ENCODE measurements at regions not wholly inside any gene's neighbourhood (a gene's known extent, or its start where the extent isn't known, plus 50 kb on each side); places are given as distances from the start of the nearest gene placed in this dataset.
"Not testable (repeated sequence)": the region's sequence is repeated elsewhere in the genome, so short reads cannot be mapped to it uniquely, and the experiment has no call there.

DNA sequence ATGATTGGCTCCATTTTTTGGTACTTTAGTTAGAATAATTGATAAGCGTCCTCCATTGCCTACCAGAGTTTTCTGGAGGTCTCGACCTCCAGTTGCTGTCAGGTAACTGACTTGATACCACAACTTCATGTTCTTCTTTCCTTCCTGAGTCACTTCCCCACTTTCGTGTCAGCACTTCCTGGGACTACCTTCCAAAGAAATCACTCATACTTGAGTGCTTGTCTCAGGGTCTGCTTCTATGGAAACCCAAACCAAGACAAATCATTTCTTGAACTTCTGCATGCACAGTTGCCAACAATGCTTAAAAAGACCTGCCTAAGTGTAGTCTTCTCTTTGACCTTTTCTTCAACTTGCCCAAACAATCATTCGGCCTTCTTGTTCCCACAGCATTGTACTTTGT is 210.3 kb upstream of the ETAA1 start:
- no peak overlapping the region for H3K4me3 ChIP-seq (ENCODE audit: low read length)
- H3K9ac ChIP-seq (ENCODE audit: extremely low read depth, low read length, poor library complexity, severe bottlenecking): no peak overlapping the region
- no peaks in the 10 kb centered on the region for H3K27me3 ChIP-seq (ENCODE audit: control insufficient read depth, insufficient read depth, low read length, poor library complexity, severe bottlenecking)
- DNase-seq: no peak
- no peak overlapping the region for H3K27ac ChIP-seq (ENCODE audit: low read depth, low read length)
- no peak overlapping the region for H3K27ac Mint-ChIP-seq
- 90 to 96% methylated on average over 4 of the region's 4 CpGs for WGBS, 2 experiments (ENCODE audit: insufficient coverage in 1 of 2, insufficient read length in 1 of 2)
- no peaks in the 10 kb centered on the region for H3K9me3 ChIP-seq (ENCODE audit: control insufficient read depth, low read length)
- H3K36me3 ChIP-seq (ENCODE audit: control insufficient read depth, insufficient read depth, low read length): no peaks in the 10 kb centered on the region
- no peaks in the 10 kb centered on the region for H3K4me1 ChIP-seq (ENCODE audit: control insufficient read depth, insufficient read depth, low read length)
- H3K9me3 Mint-ChIP-seq: peaks cover 3% of the 10 kb centered on the region
- H3K27me3 Mint-ChIP-seq (ENCODE audit: insufficient read depth): no peaks in the 10 kb centered on the region
- H3K4me3 Mint-ChIP-seq: no peak overlapping the region
- TF ChIP-seq, protein P1, sequence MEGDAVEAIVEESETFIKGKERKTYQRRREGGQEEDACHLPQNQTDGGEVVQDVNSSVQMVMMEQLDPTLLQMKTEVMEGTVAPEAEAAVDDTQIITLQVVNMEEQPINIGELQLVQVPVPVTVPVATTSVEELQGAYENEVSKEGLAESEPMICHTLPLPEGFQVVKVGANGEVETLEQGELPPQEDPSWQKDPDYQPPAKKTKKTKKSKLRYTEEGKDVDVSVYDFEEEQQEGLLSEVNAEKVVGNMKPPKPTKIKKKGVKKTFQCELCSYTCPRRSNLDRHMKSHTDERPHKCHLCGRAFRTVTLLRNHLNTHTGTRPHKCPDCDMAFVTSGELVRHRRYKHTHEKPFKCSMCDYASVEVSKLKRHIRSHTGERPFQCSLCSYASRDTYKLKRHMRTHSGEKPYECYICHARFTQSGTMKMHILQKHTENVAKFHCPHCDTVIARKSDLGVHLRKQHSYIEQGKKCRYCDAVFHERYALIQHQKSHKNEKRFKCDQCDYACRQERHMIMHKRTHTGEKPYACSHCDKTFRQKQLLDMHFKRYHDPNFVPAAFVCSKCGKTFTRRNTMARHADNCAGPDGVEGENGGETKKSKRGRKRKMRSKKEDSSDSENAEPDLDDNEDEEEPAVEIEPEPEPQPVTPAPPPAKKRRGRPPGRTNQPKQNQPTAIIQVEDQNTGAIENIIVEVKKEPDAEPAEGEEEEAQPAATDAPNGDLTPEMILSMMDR (conservative IDR thresholded peaks at IDR 0.05): no peak
- no peaks in the 10 kb centered on the region for H3K4me1 Mint-ChIP-seq
- no peaks in the 10 kb centered on the region for H3K36me3 Mint-ChIP-seq (ENCODE audit: low read depth)

DNA sequence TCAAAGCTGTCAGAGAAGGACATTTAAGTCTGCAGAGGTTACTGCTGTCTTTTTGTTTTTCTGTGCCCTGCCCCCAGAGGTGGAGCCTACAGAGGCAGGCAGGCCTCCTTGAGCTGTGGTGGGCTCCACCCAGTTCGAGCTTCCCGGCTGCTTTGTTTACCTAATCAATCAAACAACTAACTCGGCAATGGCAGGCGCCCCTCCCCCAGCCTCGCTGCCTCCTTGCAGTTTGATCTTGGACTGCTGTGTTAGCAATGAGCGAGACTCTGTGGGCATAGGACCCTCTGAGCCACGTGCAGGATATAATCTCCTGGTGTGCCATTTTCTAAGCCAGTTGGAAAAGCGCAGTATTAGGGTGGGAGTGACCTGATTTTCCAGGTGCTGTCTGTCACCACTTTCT is 201.8 kb upstream of the ETAA1 start:
- not testable (repeated sequence) for H3K4me1 Mint-ChIP-seq; H3K27me3 Mint-ChIP-seq (ENCODE audit: insufficient read depth); H3K27me3 ChIP-seq (ENCODE audit: control insufficient read depth, insufficient read depth, low read length, poor library complexity, severe bottlenecking); H3K27ac Mint-ChIP-seq; H3K27ac ChIP-seq (ENCODE audit: low read depth, low read length); H3K4me3 Mint-ChIP-seq; DNase-seq; H3K9ac ChIP-seq (ENCODE audit: extremely low read depth, low read length, poor library complexity, severe bottlenecking); H3K4me1 ChIP-seq (ENCODE audit: control insufficient read depth, insufficient read depth, low read length); H3K36me3 ChIP-seq (ENCODE audit: control insufficient read depth, insufficient read depth, low read length); H3K4me3 ChIP-seq (ENCODE audit: low read length)
- peaks cover 11% of the 10 kb centered on the region for H3K9me3 ChIP-seq (ENCODE audit: control insufficient read depth, low read length)
- peaks cover 30% of the 10 kb centered on the region for H3K36me3 Mint-ChIP-seq (ENCODE audit: low read depth)
- peaks cover 29% of the 10 kb centered on the region for H3K9me3 Mint-ChIP-seq
- WGBS, 2 experiments (ENCODE audit: insufficient coverage in 1 of 2, insufficient read length in 1 of 2): 83 to 93% methylated on average over 6 to 8 of the region's 8 CpGs

DNA sequence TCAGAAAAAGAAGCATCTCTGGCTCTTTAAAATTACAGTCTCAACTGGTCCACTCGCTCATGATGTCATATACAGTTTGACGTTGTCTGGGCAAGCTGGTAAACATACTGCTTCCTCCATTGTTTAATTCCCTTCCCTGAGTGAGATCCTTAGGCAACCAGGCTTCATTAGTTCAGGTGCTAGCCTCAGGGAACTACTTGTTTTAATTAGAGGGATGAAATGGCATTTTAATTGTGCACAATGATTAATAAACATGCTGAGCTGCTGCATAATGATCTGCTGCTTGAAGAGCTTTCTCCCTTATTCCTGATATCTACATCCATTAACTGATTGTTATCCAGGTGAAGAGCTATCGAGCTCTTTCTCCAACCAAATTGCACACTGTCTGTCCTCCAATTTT is 195.6 kb upstream of the ETAA1 start:
- Histone ChIP-seq H3K27me3 (ENCODE audit: control insufficient read depth, insufficient read depth, low read length, poor library complexity, severe bottlenecking) (no peaks in the 10 kb centered on the region), H3K4me1 (ENCODE audit: control insufficient read depth, insufficient read depth, low read length) (no peaks in the 10 kb centered on the region), H3K9me3 (ENCODE audit: control insufficient read depth, low read length) (no peaks in the 10 kb centered on the region), H3K9ac (ENCODE audit: extremely low read depth, low read length, poor library complexity, severe bottlenecking) (no peak overlapping the region), H3K27ac (ENCODE audit: low read depth, low read length) (no peak overlapping the region), H3K36me3 (ENCODE audit: control insufficient read depth, insufficient read depth, low read length) (no peaks in the 10 kb centered on the region), H3K4me3 (ENCODE audit: low read length) (no peak overlapping the region)
- Mint-ChIP-seq H3K9me3 (peaks cover 7% of the 10 kb centered on the region), H3K4me3 (no peak overlapping the region), H3K27me3 (ENCODE audit: insufficient read depth) (no peaks in the 10 kb centered on the region), H3K27ac (no peak overlapping the region), H3K36me3 (ENCODE audit: low read depth) (peaks cover 7% of the 10 kb centered on the region), H3K4me1 (no peaks in the 10 kb centered on the region)
- DNase-seq: no peak
- TF ChIP-seq, protein P1 (conservative IDR thresholded peaks at IDR 0.05): no peak
- 88 to 100% methylated on average over 1 to 3 of the region's 3 CpGs for WGBS, 2 experiments (ENCODE audit: insufficient coverage in 1 of 2, insufficient read length in 1 of 2)

DNA sequence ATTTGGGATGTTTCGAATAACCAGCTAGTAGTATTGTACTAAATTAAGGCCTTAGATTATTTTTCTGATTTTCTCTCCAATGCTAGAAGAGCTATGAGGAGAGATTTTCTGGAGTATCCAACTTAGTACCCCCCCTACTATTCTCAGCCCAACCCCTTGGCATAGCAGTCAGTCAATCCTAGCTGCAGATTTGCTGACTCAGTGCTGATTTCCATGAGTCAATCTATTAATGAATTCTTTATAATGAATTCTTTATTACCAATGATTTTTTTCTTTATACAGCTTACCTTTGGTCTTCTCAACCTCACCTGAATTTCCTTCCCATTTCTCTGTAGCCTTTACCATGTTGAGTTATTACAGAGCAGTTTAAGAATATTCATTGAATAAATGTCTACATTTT is 192.8 kb upstream of the ETAA1 start:
- TF ChIP-seq, protein P1 (conservative IDR thresholded peaks at IDR 0.05): no peak
- H3K9ac ChIP-seq (ENCODE audit: extremely low read depth, low read length, poor library complexity, severe bottlenecking): no peak overlapping the region
- 100% methylated on average over 1 of the region's 1 CpG; no CpG with 5 or more reads in 1 of the 2 experiments for WGBS, 2 experiments (ENCODE audit: insufficient coverage in 1 of 2, insufficient read length in 1 of 2)
- no peaks in the 10 kb centered on the region for H3K4me1 Mint-ChIP-seq
- H3K27ac ChIP-seq (ENCODE audit: low read depth, low read length): no peak overlapping the region
- no peaks in the 10 kb centered on the region for H3K4me1 ChIP-seq (ENCODE audit: control insufficient read depth, insufficient read depth, low read length)
- H3K9me3 Mint-ChIP-seq: no peaks in the 10 kb centered on the region
- H3K27me3 Mint-ChIP-seq (ENCODE audit: insufficient read depth): no peaks in the 10 kb centered on the region
- H3K9me3 ChIP-seq (ENCODE audit: control insufficient read depth, low read length): no peaks in the 10 kb centered on the region
- H3K36me3 Mint-ChIP-seq (ENCODE audit: low read depth): no peaks in the 10 kb centered on the region
- DNase-seq: no peak
- no peak overlapping the region for H3K4me3 Mint-ChIP-seq
- H3K27me3 ChIP-seq (ENCODE audit: control insufficient read depth, insufficient read depth, low read length, poor library complexity, severe bottlenecking): no peaks in the 10 kb centered on the region
- H3K4me3 ChIP-seq (ENCODE audit: low read length): no peak overlapping the region
- H3K36me3 ChIP-seq (ENCODE audit: control insufficient read depth, insufficient read depth, low read length): no peaks in the 10 kb centered on the region
- H3K27ac Mint-ChIP-seq: no peak overlapping the region
